ENCODE measurements at regions not wholly inside any gene's neighbourhood (a gene's known extent, or its start where the extent isn't known, plus 50 kb on each side); places are given as distances from the start of the nearest gene placed in this dataset.

- intact Hi-C loops (cut with DNase I; ENCODE audit: low total_unique reads): no loop called here
- no peak for TF ChIP-seq CTCF (IDR thresholded peaks at IDR 0.05)
- TF ChIP-seq POLR2A (IDR thresholded peaks at IDR 0.05): no peak
- H3K36me3 ChIP-seq: no peaks in the 10 kb centered on the region
- H3K27ac ChIP-seq: no peak overlapping the region
- no peaks in the 10 kb centered on the region for H3K27me3 ChIP-seq
- no peaks in the 10 kb centered on the region for H3K9me3 ChIP-seq
- H3K4me1 ChIP-seq: no peaks in the 10 kb centered on the region
- DNase-seq: no peak
- H3K4me3 ChIP-seq: no peak overlapping the region
Measured at GRCh38 chrX:34528081-34528480, 129.0 kb downstream of the TMEM47 start.

- no peaks in the 10 kb centered on the region for H3K36me3 ChIP-seq
- H3K4me1 ChIP-seq: no peaks in the 10 kb centered on the region
- TF ChIP-seq CTCF (IDR thresholded peaks at IDR 0.05) (no peak), POLR2A (IDR thresholded peaks at IDR 0.05) (no peak)
- no peak overlapping the region for H3K27ac ChIP-seq
- no peak for DNase-seq
- intact Hi-C loops (cut with DNase I; ENCODE audit: low total_unique reads): no loop called here
- H3K27me3 ChIP-seq: no peaks in the 10 kb centered on the region
- H3K9me3 ChIP-seq: no peaks in the 10 kb centered on the region
- H3K4me3 ChIP-seq: no peak overlapping the region
Measured at GRCh38 chrX:34521563-34521962, 135.5 kb downstream of the TMEM47 start.

GRCh38 chrX:34509394-34509793 lies 147.7 kb downstream of the TMEM47 start:
- no peaks in the 10 kb centered on the region for H3K4me1 ChIP-seq
- H3K27me3 ChIP-seq: peaks cover 0 to 5% of the 10 kb centered on the region in 2 donors
- no peak for TF ChIP-seq POLR2A (IDR thresholded peaks at IDR 0.05)
- TF ChIP-seq CTCF (IDR thresholded peaks at IDR 0.05): no peak
- no peak overlapping the region for H3K4me3 ChIP-seq
- intact Hi-C loops (cut with DNase I; ENCODE audit: low total_unique reads): no loop called here
- H3K9me3 ChIP-seq: no peaks in the 10 kb centered on the region
- no peak overlapping the region for H3K27ac ChIP-seq
- no peaks in the 10 kb centered on the region for H3K36me3 ChIP-seq
- no peak for DNase-seq

- Histone ChIP-seq H3K9me3 (no peaks in the 10 kb centered on the region), H3K36me3 (no peaks in the 10 kb centered on the region), H3K4me1 (no peaks in the 10 kb centered on the region), H3K27me3 (no peaks in the 10 kb centered on the region), H3K4me3 (no peak overlapping the region), H3K27ac (no peak overlapping the region)
- intact Hi-C loops (cut with DNase I; ENCODE audit: low total_unique reads): no loop called here
- DNase-seq: no peak
- TF ChIP-seq POLR2A (IDR thresholded peaks at IDR 0.05) (no peak), CTCF (IDR thresholded peaks at IDR 0.05) (no peak)
Measured at GRCh38 chrX:34503119-34503518, 154.0 kb downstream of the TMEM47 start.

- Histone ChIP-seq H3K27ac (no peak overlapping the region), H3K27me3 (no peaks in the 10 kb centered on the region), H3K9me3 (no peaks in the 10 kb centered on the region), H3K4me1 (no peaks in the 10 kb centered on the region), H3K4me3 (no peak overlapping the region), H3K36me3 (no peaks in the 10 kb centered on the region)
- intact Hi-C loops (cut with DNase I; ENCODE audit: low total_unique reads): no loop called here
- DNase-seq: no peak
- TF ChIP-seq CTCF (IDR thresholded peaks at IDR 0.05): no peak
- no peak for TF ChIP-seq POLR2A (IDR thresholded peaks at IDR 0.05)
Measured at GRCh38 chrX:34493086-34493485, 164.0 kb downstream of the TMEM47 start.

Data from uterus (tissue), 3 donors.